SJCRH30 (cell line): ENCODE measurements at regions not wholly inside any gene's neighbourhood (a gene's known extent, or its start where the extent isn't known, plus 50 kb on each side); places are given as distances from the start of the nearest gene placed in this dataset.

ENCODE experiments used
- DNase-seq, 2 experiments: peaks; one replicate each; pipeline ENCODE4 v3.0.0-alpha.2; 2015 to 2020
- H3K27ac ChIP-seq: fragments of 250-450 bp; sonication (Bioruptor Pico); 2 replicates; pipeline ENCODE4 v1.5.1; 2020; ENCODE audit warnings: mild to moderate bottlenecking, moderate library complexity
- H3K27me3 ChIP-seq: fragments of 250-450 bp; sonication (Bioruptor Pico); 2 replicates; pipeline ENCODE4 v1.5.1; 2020; ENCODE audit warnings: mild to moderate bottlenecking, moderate library complexity
- H3K36me3 ChIP-seq: fragments of 250-450 bp; sonication (Bioruptor Pico); 2 replicates; pipeline ENCODE4 v1.5.1; 2020; ENCODE audit warnings: mild to moderate bottlenecking, moderate library complexity
- H3K4me1 ChIP-seq: fragments of 250-450 bp; sonication (Bioruptor Pico); 2 replicates; pipeline ENCODE4 v1.5.1; 2020; ENCODE audit warnings: mild to moderate bottlenecking, moderate library complexity
- H3K4me3 ChIP-seq: fragments of 250-450 bp; sonication (Bioruptor Pico); 2 replicates; pipeline ENCODE4 v1.5.1; 2020; ENCODE audit warnings: mild to moderate bottlenecking, moderate library complexity
- H3K9me3 ChIP-seq: fragments of 250-450 bp; sonication (Bioruptor Pico); replicated peaks from 2 replicates; pipeline ENCODE4 v1.5.1; 2020; ENCODE audit warnings: mild to moderate bottlenecking, moderate library complexity

GRCh38 chr4:80128941-80129340 lies 55.9 kb upstream of the ANTXR2 start:
- Histone ChIP-seq H3K4me1 (no peaks in the 10 kb centered on the region), H3K36me3 (no peaks in the 10 kb centered on the region), H3K27me3 (no peaks in the 10 kb centered on the region), H3K4me3 (no peak overlapping the region), H3K9me3 (no peaks in the 10 kb centered on the region), H3K27ac (no peak overlapping the region)
- DNase-seq: no peak

DNA sequence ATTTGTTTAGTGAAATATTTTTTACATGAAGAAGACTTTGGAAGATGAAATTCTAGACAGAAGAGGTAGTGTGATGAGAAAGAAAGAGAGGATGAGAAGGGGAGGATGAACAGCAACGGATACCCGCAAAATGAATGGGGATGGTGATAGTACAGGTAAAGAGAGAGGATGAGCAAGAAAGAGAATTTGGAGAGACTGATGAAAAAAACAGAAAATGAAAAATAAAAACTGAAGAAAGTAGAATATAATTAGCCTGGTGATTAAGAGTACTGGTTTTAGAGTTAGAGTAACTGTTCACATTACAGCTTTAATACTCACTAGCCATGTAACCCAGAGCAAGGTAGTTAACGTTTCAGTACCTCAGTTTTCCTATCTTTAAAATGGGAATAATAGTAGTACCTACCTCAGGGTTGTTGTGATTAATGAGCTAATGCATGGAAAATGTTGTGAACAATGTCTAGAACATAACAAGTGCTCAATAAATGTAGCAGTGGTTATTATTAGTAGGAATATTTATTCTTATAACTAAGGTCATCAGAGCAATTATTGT lies 54.9 kb upstream of the ANTXR2 start:
- H3K36me3 ChIP-seq: no peaks in the 10 kb centered on the region
- H3K27ac ChIP-seq: no peak overlapping the region
- H3K4me1 ChIP-seq: no peaks in the 10 kb centered on the region
- H3K4me3 ChIP-seq: no peak overlapping the region
- no peak for DNase-seq
- no peaks in the 10 kb centered on the region for H3K9me3 ChIP-seq
- H3K27me3 ChIP-seq: no peaks in the 10 kb centered on the region

DNA sequence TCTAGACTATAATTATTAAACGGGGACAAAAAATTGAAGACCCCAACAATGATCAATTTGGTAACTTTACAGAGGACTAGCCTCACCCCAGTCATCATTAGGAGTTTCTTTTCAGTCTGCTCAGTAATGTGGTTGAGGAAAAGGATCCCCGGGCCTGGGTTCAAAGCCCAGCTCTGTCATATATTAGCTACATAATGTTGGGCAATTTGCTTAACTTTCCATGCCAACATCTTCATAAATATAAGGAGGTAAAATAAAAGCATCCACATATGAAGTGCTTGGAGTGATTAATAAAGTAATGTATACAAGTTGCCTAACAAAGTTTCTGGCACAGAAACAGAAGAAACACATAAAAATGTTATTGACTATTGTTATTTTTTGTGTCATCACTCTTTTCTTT lies 53.4 kb upstream of the ANTXR2 start:
- H3K4me1 ChIP-seq: no peaks in the 10 kb centered on the region
- DNase-seq: no peak
- no peak overlapping the region for H3K27ac ChIP-seq
- H3K36me3 ChIP-seq: no peaks in the 10 kb centered on the region
- H3K4me3 ChIP-seq: no peak overlapping the region
- H3K27me3 ChIP-seq: no peaks in the 10 kb centered on the region
- no peaks in the 10 kb centered on the region for H3K9me3 ChIP-seq

GRCh38 chr4:80125252-80126177 lies 52.5 kb upstream of the ANTXR2 start:
- Histone ChIP-seq H3K4me1 (no peaks in the 10 kb centered on the region), H3K36me3 (no peaks in the 10 kb centered on the region), H3K9me3 (no peaks in the 10 kb centered on the region), H3K27ac (no peak overlapping the region), H3K27me3 (no peaks in the 10 kb centered on the region), H3K4me3 (no peak overlapping the region)
- DNase-seq: peak in 1 of 2 experiments; percentile 36

- Histone ChIP-seq H3K4me1 (no peaks in the 10 kb centered on the region), H3K9me3 (no peaks in the 10 kb centered on the region), H3K27me3 (no peaks in the 10 kb centered on the region), H3K4me3 (no peak overlapping the region), H3K27ac (no peak overlapping the region), H3K36me3 (no peaks in the 10 kb centered on the region)
- DNase-seq: no peak
These were observed 51.5 kb upstream of the ANTXR2 start for GRCh38 chr4:80124246-80125211.
